HL-60 (cell line): ENCODE measurements at regions not wholly inside any gene's neighbourhood (a gene's known extent, or its start where the extent isn't known, plus 50 kb on each side); places are given as distances from the start of the nearest gene placed in this dataset.

Source experiments
- DNase-seq, 2 experiments: peaks; one replicate each; pipeline ENCODE4 v3.0.0-alpha.2; 2010 to 2020; ENCODE audit warnings: low read depth in 1 of 2, low spot score in 1 of 2
- H3K27ac ChIP-seq: fragments of 250-450 bp; sonication (Bioruptor Pico); replicated peaks from 2 replicates; pipeline ENCODE4 v1.5.1; 2020; ENCODE audit warnings: mild to moderate bottlenecking, moderate library complexity
- H3K27me3 ChIP-seq: fragments of 250-450 bp; sonication (Bioruptor Pico); 2 replicates; pipeline ENCODE4 v1.5.1; 2021; ENCODE audit warnings: mild to moderate bottlenecking, moderate library complexity; ENCODE audit not compliant: insufficient read depth, poor library complexity, severe bottlenecking
- H3K4me3 ChIP-seq: replicated peaks from 2 replicates; pipeline ENCODE4 v1.5.1; 2011; ENCODE audit warnings: mild to moderate bottlenecking, control low read depth, low read length; ENCODE audit not compliant: insufficient read depth
- CTCF ChIP-seq: IDR thresholded peaks from one replicate; pipeline ENCODE4 v1.5.1; 2011; ENCODE audit warnings: low read length, control low read depth, inconsistent platforms; ENCODE audit not compliant: insufficient read depth
- GABPA ChIP-seq: IDR thresholded peaks from 2 replicates; pipeline ENCODE4 v1.6.1; 2012; ENCODE audit warnings: low read depth
- POLR2AphosphoS5 ChIP-seq: IDR thresholded peaks from 2 replicates; pipeline ENCODE4 v1.6.1; 2012; ENCODE audit warnings: low read depth
- REST ChIP-seq: IDR thresholded peaks from 2 replicates; pipeline ENCODE4 v1.6.1; 2012; ENCODE audit warnings: low read depth; ENCODE audit not compliant: insufficient replicate concordance
- SPI1 ChIP-seq: IDR thresholded peaks from 2 replicates; pipeline ENCODE4 v1.6.1; 2012; ENCODE audit warnings: low read depth, mild to moderate bottlenecking, borderline replicate concordance

GRCh38 chr3:177521305-177521704, 324.0 kb upstream of the TBL1XR1 start:
- no peak overlapping the region for H3K27ac ChIP-seq
- DNase-seq = no peak
- no peaks in the 10 kb centered on the region for H3K27me3 ChIP-seq
- TF ChIP-seq REST (no peak), CTCF (no peak), GABPA (no peak), SPI1 (no peak), POLR2AphosphoS5 (no peak)
- H3K4me3 ChIP-seq = no peak overlapping the region

GRCh38 chr3:177522051-177522450, 324.8 kb upstream of the TBL1XR1 start:
- H3K27ac ChIP-seq = no peak overlapping the region
- DNase-seq = no peak

More at GRCh38 chr3:177522051-177522450, 324.8 kb upstream of the TBL1XR1 start:
- no peak for TF ChIP-seq GABPA
- TF ChIP-seq CTCF = no peak
- TF ChIP-seq POLR2AphosphoS5 = no peak
- no peak for TF ChIP-seq SPI1
- no peak for TF ChIP-seq REST
- no peaks in the 10 kb centered on the region for H3K27me3 ChIP-seq
- H3K4me3 ChIP-seq = no peak overlapping the region
